ENCODE measurements at regions not wholly inside any gene's neighbourhood (a gene's known extent, or its start where the extent isn't known, plus 50 kb on each side); places are given as distances from the start of the nearest gene placed in this dataset.
A peak's percentile ranks its signal among the peaks of the same experiment; 100 is the strongest.

DNA sequence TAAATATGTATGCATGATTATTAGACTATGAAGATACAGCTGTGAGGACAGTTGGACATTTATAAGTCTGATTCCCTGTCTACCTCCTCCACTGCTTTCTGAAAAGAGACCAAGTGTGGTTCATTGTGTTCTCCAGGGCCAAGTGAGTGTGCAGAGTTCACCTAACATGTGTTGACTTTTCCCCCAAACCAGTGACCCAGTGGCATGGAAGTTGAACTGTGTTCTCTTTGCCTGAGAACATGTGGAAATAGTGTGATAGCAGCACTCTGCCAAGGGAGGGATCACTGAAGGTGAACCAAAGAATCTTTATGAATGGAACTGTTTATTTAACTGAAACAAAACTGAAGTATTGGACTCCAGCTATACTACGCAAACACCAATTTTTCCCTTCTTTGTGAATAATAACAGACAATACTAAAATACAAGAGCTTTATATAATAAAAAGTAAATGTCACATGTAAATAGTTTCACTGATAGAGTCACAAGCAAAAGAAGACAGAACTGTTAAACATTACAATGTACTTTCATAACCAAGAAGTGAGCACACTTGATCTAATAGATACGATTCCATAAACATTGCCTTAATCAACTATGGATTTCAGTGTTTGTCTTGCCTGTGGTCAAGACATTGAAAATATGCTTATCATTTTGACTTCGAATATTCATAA lies 200.3 kb upstream of the FUT9 start:
- TF ChIP-seq EGR1 (IDR thresholded peaks at IDR 0.05), result no peak
- TF ChIP-seq NFIC (IDR thresholded peaks at IDR 0.05), result no peak
- no peak for TF ChIP-seq RAD21 (IDR thresholded peaks at IDR 0.05; ENCODE audit: low read depth)
- no peak for TF ChIP-seq CREB1 (IDR thresholded peaks at IDR 0.05; ENCODE audit: low read depth)
- TF ChIP-seq YY1 (IDR thresholded peaks at IDR 0.05; ENCODE audit: low read depth), result no peak
- no peak for TF ChIP-seq TAF1 (IDR thresholded peaks at IDR 0.05; ENCODE audit: low read depth)
- TF ChIP-seq, protein P1, sequence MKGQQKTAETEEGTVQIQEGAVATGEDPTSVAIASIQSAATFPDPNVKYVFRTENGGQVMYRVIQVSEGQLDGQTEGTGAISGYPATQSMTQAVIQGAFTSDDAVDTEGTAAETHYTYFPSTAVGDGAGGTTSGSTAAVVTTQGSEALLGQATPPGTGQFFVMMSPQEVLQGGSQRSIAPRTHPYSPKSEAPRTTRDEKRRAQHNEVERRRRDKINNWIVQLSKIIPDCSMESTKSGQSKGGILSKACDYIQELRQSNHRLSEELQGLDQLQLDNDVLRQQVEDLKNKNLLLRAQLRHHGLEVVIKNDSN (IDR thresholded peaks at IDR 0.05), result no peak
- no peak for TF ChIP-seq TEAD4 (IDR thresholded peaks at IDR 0.05)
- no peak for TF ChIP-seq TCF12 (IDR thresholded peaks at IDR 0.05; ENCODE audit: low read depth)
- no peak for TF ChIP-seq ZBTB7A (IDR thresholded peaks at IDR 0.05; ENCODE audit: low read depth)
- TF ChIP-seq, protein P2, sequence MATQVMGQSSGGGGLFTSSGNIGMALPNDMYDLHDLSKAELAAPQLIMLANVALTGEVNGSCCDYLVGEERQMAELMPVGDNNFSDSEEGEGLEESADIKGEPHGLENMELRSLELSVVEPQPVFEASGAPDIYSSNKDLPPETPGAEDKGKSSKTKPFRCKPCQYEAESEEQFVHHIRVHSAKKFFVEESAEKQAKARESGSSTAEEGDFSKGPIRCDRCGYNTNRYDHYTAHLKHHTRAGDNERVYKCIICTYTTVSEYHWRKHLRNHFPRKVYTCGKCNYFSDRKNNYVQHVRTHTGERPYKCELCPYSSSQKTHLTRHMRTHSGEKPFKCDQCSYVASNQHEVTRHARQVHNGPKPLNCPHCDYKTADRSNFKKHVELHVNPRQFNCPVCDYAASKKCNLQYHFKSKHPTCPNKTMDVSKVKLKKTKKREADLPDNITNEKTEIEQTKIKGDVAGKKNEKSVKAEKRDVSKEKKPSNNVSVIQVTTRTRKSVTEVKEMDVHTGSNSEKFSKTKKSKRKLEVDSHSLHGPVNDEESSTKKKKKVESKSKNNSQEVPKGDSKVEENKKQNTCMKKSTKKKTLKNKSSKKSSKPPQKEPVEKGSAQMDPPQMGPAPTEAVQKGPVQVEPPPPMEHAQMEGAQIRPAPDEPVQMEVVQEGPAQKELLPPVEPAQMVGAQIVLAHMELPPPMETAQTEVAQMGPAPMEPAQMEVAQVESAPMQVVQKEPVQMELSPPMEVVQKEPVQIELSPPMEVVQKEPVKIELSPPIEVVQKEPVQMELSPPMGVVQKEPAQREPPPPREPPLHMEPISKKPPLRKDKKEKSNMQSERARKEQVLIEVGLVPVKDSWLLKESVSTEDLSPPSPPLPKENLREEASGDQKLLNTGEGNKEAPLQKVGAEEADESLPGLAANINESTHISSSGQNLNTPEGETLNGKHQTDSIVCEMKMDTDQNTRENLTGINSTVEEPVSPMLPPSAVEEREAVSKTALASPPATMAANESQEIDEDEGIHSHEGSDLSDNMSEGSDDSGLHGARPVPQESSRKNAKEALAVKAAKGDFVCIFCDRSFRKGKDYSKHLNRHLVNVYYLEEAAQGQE (IDR thresholded peaks at IDR 0.05; ENCODE audit: low read depth), result no peak
- TF ChIP-seq EP300 (IDR thresholded peaks at IDR 0.05; ENCODE audit: borderline replicate concordance), result no peak
- no peak for TF ChIP-seq CEBPB (IDR thresholded peaks at IDR 0.05)
- TF ChIP-seq, protein P3, sequence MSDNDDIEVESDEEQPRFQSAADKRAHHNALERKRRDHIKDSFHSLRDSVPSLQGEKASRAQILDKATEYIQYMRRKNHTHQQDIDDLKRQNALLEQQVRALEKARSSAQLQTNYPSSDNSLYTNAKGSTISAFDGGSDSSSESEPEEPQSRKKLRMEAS (IDR thresholded peaks at IDR 0.05), result no peak
- no peak for TF ChIP-seq FOXM1 (IDR thresholded peaks at IDR 0.05; ENCODE audit: borderline replicate concordance, low read depth)

DNA sequence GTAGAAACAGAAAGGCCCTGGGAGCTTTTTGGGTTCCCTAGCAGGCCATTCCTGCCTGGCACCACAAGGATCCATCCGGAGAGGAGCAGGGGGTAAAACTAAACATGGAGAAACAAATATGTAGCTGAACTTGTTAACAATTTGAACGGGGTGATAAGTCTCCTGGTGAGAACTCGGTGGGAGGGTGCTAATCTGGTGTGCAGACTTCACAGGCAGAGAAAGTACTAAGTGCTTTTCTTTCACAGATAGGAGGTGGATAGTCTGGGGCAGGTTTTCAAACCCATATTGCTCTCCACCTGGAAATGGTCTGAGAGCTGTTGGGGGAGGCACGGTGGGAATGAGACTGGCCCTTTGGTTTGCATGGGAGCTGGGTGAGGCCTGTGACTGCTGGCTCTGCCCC lies 196.3 kb upstream of the FUT9 start:
- TF ChIP-seq, protein P2 (IDR thresholded peaks at IDR 0.05; ENCODE audit: low read depth), result no peak
- TF ChIP-seq TAF1 (IDR thresholded peaks at IDR 0.05; ENCODE audit: low read depth), result no peak
- TF ChIP-seq CEBPB (IDR thresholded peaks at IDR 0.05), result no peak

DNA sequence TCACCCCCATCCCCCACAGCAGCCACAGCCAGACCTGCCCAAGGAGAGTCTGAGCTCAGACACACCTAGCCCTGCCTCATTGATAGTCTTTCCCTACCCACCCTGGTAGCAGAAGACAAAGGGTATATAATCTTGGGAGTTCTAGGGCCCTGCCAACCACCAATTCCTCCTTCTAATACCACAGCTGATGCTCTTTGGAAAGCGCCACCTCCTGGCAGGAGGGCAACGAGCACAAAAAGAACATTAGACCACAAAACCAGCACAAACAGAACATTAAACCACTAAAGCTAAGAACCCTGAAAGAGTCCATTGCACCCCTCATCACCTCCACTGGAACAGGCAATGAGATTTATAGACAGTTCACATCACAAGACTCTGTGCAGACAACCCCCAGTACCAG lies 195.8 kb upstream of the FUT9 start:
- peak; percentile 36; the same call in 1 of the 2 replicates for TF ChIP-seq RAD21 (IDR thresholded peaks at IDR 0.05; ENCODE audit: low read depth)
- TF ChIP-seq, protein P2 (IDR thresholded peaks at IDR 0.05; ENCODE audit: low read depth), result no peak

DNA sequence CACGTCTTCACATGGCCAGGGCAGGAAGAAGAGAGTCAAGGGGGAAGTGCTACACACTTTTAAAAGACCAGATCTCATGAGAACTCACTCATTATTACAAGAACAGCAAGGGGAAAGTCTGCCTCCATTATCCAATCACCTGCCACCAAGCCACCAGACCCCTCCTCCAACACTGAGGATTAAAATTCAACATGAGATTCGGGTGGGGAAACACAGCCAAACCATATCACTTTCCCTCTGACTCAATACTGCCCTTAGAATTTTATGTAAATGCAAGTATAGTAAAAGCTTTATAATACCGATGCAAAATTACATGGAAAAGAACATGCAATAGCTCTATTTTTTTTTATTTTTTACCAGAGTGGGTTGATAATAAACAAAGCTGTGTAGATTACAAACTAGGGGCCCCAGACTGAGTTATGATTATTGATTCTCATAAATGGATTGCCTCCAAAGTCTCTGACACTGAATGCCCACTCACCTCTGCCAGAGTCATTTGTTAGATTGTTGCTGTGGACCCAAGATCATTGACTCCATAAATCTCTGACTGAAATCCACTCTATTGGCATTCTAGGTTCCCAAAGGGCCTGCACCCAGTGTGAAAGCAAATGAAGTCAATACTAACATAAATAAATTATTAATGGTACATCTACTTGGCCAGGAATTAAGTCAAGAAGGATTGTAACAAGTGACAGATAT lies 184.8 kb upstream of the FUT9 start:
- no peak for TF ChIP-seq CEBPB (IDR thresholded peaks at IDR 0.05)
- TF ChIP-seq EP300 (IDR thresholded peaks at IDR 0.05; ENCODE audit: borderline replicate concordance), result no peak
- no peak for TF ChIP-seq TCF12 (IDR thresholded peaks at IDR 0.05; ENCODE audit: low read depth)
- no peak for TF ChIP-seq CREB1 (IDR thresholded peaks at IDR 0.05; ENCODE audit: low read depth)
- no peak for TF ChIP-seq YY1 (IDR thresholded peaks at IDR 0.05; ENCODE audit: low read depth)
- TF ChIP-seq, protein P2 (IDR thresholded peaks at IDR 0.05; ENCODE audit: low read depth), result no peak
- no peak for TF ChIP-seq TEAD4 (IDR thresholded peaks at IDR 0.05)
- no peak for TF ChIP-seq ZBTB7A (IDR thresholded peaks at IDR 0.05; ENCODE audit: low read depth)
- no peak for TF ChIP-seq RAD21 (IDR thresholded peaks at IDR 0.05; ENCODE audit: low read depth)
- no peak for TF ChIP-seq NFIC (IDR thresholded peaks at IDR 0.05)
- TF ChIP-seq, protein P1 (IDR thresholded peaks at IDR 0.05), result no peak
- TF ChIP-seq TAF1 (IDR thresholded peaks at IDR 0.05; ENCODE audit: low read depth), result no peak
- TF ChIP-seq FOXM1 (IDR thresholded peaks at IDR 0.05; ENCODE audit: borderline replicate concordance, low read depth), result no peak
- TF ChIP-seq, protein P3 (IDR thresholded peaks at IDR 0.05), result no peak
- no peak for TF ChIP-seq EGR1 (IDR thresholded peaks at IDR 0.05)

Data from Ishikawa (cell line).